H1 (cell line): ENCODE measurements at regions not wholly inside any gene's neighbourhood (a gene's known extent, or its start where the extent isn't known, plus 50 kb on each side); places are given as distances from the start of the nearest gene placed in this dataset.

ENCODE experiments used
- CTCF ChIA-PET: fragments of 300-600 bp; sonication (Branson Sonifier 250); formaldehyde crosslinking; loops from one replicate; lab custom pipeline; 2021; ENCODE audit not compliant: partially characterized antibody; lab: Charles Lee
- POLR2A ChIA-PET: fragments of 300-600 bp; sonication (Branson Sonifier 250); formaldehyde crosslinking; loops from one replicate; lab custom pipeline; 2021; ENCODE audit warnings: inconsistent platforms; ENCODE audit not compliant: partially characterized antibody; lab: Charles Lee
- DNase-seq, 2 experiments: peaks; one replicate each; pipeline versions ENCODE4 v3.0.0 to v3.0.0-alpha.2; 2010 to 2022; ENCODE audit warnings: low spot score in 2 of 2, low read depth in 1 of 2, mixed read lengths in 1 of 2
- FAIRE-seq: peaks from 2 replicates; lab custom pipeline; 2011; peaks lifted over from hg19 to GRCh38; lab: Jason Lieb, UNC
- H2AFZ ChIP-seq: 2 replicates; pipeline ENCODE4 v1.8.1; 2012; ENCODE audit warnings: low read length, inconsistent platforms
- H2AK5ac ChIP-seq: 2 replicates; pipeline ENCODE4 v1.6.1; 2013; ENCODE audit warnings: low read depth, low read length
- H2BK120ac ChIP-seq: replicated peaks from 2 replicates; pipeline ENCODE3; 2013; ENCODE audit warnings: low read depth, low read length, inconsistent platforms
- H2BK12ac ChIP-seq: 2 replicates; pipeline ENCODE4 v1.6.1; 2013; ENCODE audit warnings: low read depth, low read length
- H2BK15ac ChIP-seq: 2 replicates; pipeline ENCODE4 v1.6.1; 2013; ENCODE audit warnings: low read length
- H2BK20ac ChIP-seq: 2 replicates; pipeline ENCODE4 v1.6.1; 2013; ENCODE audit warnings: low read length
- H2BK5ac ChIP-seq: 2 replicates; pipeline ENCODE4 v1.6.1; 2013; ENCODE audit warnings: low read depth, low read length
- H3K14ac ChIP-seq: 2 replicates; pipeline ENCODE4 v1.6.1; 2013; ENCODE audit warnings: inconsistent platforms; ENCODE audit not compliant: insufficient read length
- H3K18ac ChIP-seq: 2 replicates; pipeline ENCODE4 v1.6.1; 2013; ENCODE audit warnings: low read length; ENCODE audit errors: extremely low read depth
- H3K23ac ChIP-seq: 2 replicates; pipeline ENCODE4 v1.6.1; 2013; ENCODE audit warnings: inconsistent platforms; ENCODE audit not compliant: insufficient read length
- H3K23me2 ChIP-seq: 2 replicates; pipeline ENCODE4 v1.6.1; 2013; ENCODE audit warnings: low read depth, low read length
- H3K27ac ChIP-seq: 2 replicates; pipeline ENCODE4 v1.6.1; 2011; ENCODE audit warnings: low read depth, low read length, inconsistent platforms
- H3K27me3 ChIP-seq, 4 experiments: replicated peaks in 1 of 4; 1 replicate in 1 of 4; 2 replicates in 3 of 4; pipeline versions ENCODE4 v1.6.1 to v1.8.1; 2011 to 2013; ENCODE audit warnings: low read length in 3 of 4, mild to moderate bottlenecking in 3 of 4, inconsistent platforms in 2 of 4, mixed read lengths in 2 of 4, moderate library complexity in 1 of 4; ENCODE audit not compliant: control insufficient read depth in 3 of 4, insufficient read depth in 3 of 4; ENCODE audit errors: extremely low read depth in 1 of 4
- H3K36me3 ChIP-seq, 4 experiments: 2 replicates each; pipeline versions ENCODE4 v1.6.1 to v1.8.1; 2011 to 2013; ENCODE audit warnings: mild to moderate bottlenecking in 4 of 4, low read length in 3 of 4, moderate library complexity in 2 of 4, control low read depth in 1 of 4, inconsistent platforms in 1 of 4; ENCODE audit not compliant: insufficient read depth in 4 of 4, control insufficient read depth in 2 of 4
- H3K4ac ChIP-seq: replicated peaks from 2 replicates; pipeline ENCODE3; 2013; ENCODE audit warnings: low read length, low read depth, mixed read lengths, inconsistent platforms; ENCODE audit not compliant: insufficient read length
- H3K4me1 ChIP-seq, 4 experiments: replicated peaks in 1 of 4; 1 replicate in 1 of 4; 2 replicates in 3 of 4; pipeline versions ENCODE4 v1.6.1 to v1.8.1; 2011 to 2013; ENCODE audit warnings: low read length in 3 of 4, inconsistent platforms in 2 of 4, mixed read lengths in 1 of 4; ENCODE audit not compliant: insufficient read depth in 4 of 4, control insufficient read depth in 3 of 4
- H3K4me2 ChIP-seq, 2 experiments: 2 replicates each; pipeline versions ENCODE4 v1.6.1 to v1.8.1; 2011 to 2013; ENCODE audit warnings: low read depth in 2 of 2, low read length in 2 of 2, control low read depth in 1 of 2, inconsistent platforms in 1 of 2, mild to moderate bottlenecking in 1 of 2; ENCODE audit not compliant: insufficient read depth in 1 of 2
- H3K4me3 ChIP-seq, 4 experiments: fragments of 200-600, 300-600 bp in 1 of 4; sonication (generic), shearing (Covaris generic), sonication (Bioruptor Twin) in 1 of 4; 2 replicates each; pipeline versions ENCODE4 v1.5.1 to v1.8.1; 2011 to 2016; ENCODE audit warnings: low read length in 4 of 4, low read depth in 3 of 4, control low read depth in 2 of 4, inconsistent platforms in 2 of 4, mild to moderate bottlenecking in 2 of 4, mixed read lengths in 1 of 4, moderate library complexity in 1 of 4; ENCODE audit not compliant: insufficient read depth in 2 of 4; ENCODE audit errors: extremely low read depth in 1 of 4
- H3K56ac ChIP-seq: replicated peaks from 2 replicates; pipeline ENCODE3; 2013; ENCODE audit warnings: low read depth, mild to moderate bottlenecking, mixed read lengths, low read length, inconsistent platforms; ENCODE audit not compliant: insufficient read length
- H3K79me1 ChIP-seq: 2 replicates; pipeline ENCODE4 v1.6.1; 2013; ENCODE audit warnings: low read depth, low read length, control low read depth
- H3K79me2 ChIP-seq, 2 experiments: 2 replicates each; pipeline versions ENCODE4 v1.6.1 to v1.8.1; 2012 to 2013; ENCODE audit warnings: low read length in 2 of 2, mild to moderate bottlenecking in 2 of 2, inconsistent platforms in 1 of 2; ENCODE audit not compliant: insufficient read depth in 2 of 2, control insufficient read depth in 1 of 2
- H3K9ac ChIP-seq, 4 experiments: replicated peaks in 1 of 4; 1 replicate in 1 of 4; 2 replicates in 3 of 4; pipeline versions ENCODE4 v1.6.1 to v1.8.1; 2011 to 2013; ENCODE audit warnings: low read depth in 3 of 4, low read length in 3 of 4, control low read depth in 2 of 4, mild to moderate bottlenecking in 2 of 4, moderate library complexity in 2 of 4, inconsistent platforms in 1 of 4; ENCODE audit errors: extremely low read depth in 1 of 4
- H3K9me3 ChIP-seq, 2 experiments: 2 replicates each; pipeline versions ENCODE4 v1.6.1 to v1.8.1; 2012 to 2013; ENCODE audit warnings: mild to moderate bottlenecking in 2 of 2, moderate library complexity in 2 of 2, control low read depth in 1 of 2, inconsistent platforms in 1 of 2, low read depth in 1 of 2, low read length in 1 of 2, mixed read lengths in 1 of 2; ENCODE audit not compliant: insufficient read depth in 2 of 2
- H4K20me1 ChIP-seq, 2 experiments: replicated peaks in 1 of 2; 2 replicates each; pipeline versions ENCODE3 to v1.8.1; 2011 to 2013; ENCODE audit warnings: inconsistent platforms in 2 of 2, low read length in 2 of 2, mild to moderate bottlenecking in 1 of 2; ENCODE audit not compliant: insufficient read depth in 2 of 2, control insufficient read depth in 1 of 2
- H4K5ac ChIP-seq: 2 replicates; pipeline ENCODE4 v1.6.1; 2013; ENCODE audit warnings: low read length, low read depth, mixed read lengths, inconsistent platforms; ENCODE audit not compliant: insufficient read length
- H4K8ac ChIP-seq: 2 replicates; pipeline ENCODE4 v1.8.0; 2013; ENCODE audit warnings: mild to moderate bottlenecking, moderate library complexity, low read length, inconsistent platforms; ENCODE audit not compliant: insufficient read depth; ENCODE audit errors: extremely low read depth
- H4K91ac ChIP-seq: replicated peaks from 2 replicates; pipeline ENCODE3; 2013; ENCODE audit warnings: low read length, mixed read lengths, inconsistent platforms; ENCODE audit not compliant: insufficient read length
- ATF2 ChIP-seq: IDR thresholded peaks from 2 replicates; pipeline ENCODE4 v1.6.1; 2012; ENCODE audit warnings: low read length, inconsistent platforms
- CTCF ChIP-seq, 3 experiments: IDR thresholded peaks; 1 replicate in 2 of 3; 2 replicates in 1 of 3; pipeline versions ENCODE4 v1.5.1 to v1.6.1; 2011; ENCODE audit warnings: low read length in 3 of 3, mild to moderate bottlenecking in 3 of 3, inconsistent platforms in 2 of 3, low read depth in 1 of 3, moderate library complexity in 1 of 3; ENCODE audit not compliant: insufficient read depth in 1 of 3; ENCODE audit errors: control extremely low read depth in 1 of 3
- EZH2 ChIP-seq: fragments of 200-600 bp; sonication (generic); IDR thresholded peaks from 2 replicates; pipeline ENCODE4 v1.7.1; 2012; ENCODE audit warnings: low read depth, mild to moderate bottlenecking, moderate library complexity, low read length, inconsistent platforms; ENCODE audit not compliant: severe bottlenecking
- RAD21 ChIP-seq, 2 experiments: IDR thresholded peaks in 1 of 2; conservative IDR thresholded peaks in 1 of 2; 2 replicates each; pipeline ENCODE4 v1.6.1; 2011; ENCODE audit warnings: low read depth in 2 of 2, low read length in 2 of 2, improper control_type of control experiment in 1 of 2, inconsistent platforms in 1 of 2, mild to moderate bottlenecking in 1 of 2, moderate library complexity in 1 of 2
- SP1 ChIP-seq: IDR thresholded peaks from 2 replicates; pipeline ENCODE4 v1.6.1; 2011; ENCODE audit warnings: low read depth, low read length
- WGBS, 2 experiments: shearing (Covaris generic) in 1 of 2; methylation state at CpG; one replicate each; pipeline versions ENCODE4 v1.1.6 to v1.1.7; 2013 to 2015; ENCODE audit warnings: low lambda C conversion rate in 2 of 2, mixed read lengths in 2 of 2, inconsistent platforms in 1 of 2, low coverage in 1 of 2, missing lambda C conversion rate in 1 of 2; ENCODE audit not compliant: insufficient replicate concordance in 2 of 2, insufficient coverage in 1 of 2, insufficient read length in 1 of 2; ENCODE audit errors: extremely low coverage in 1 of 2, missing lambda C conversion rate in 1 of 2; 5-methylcytosine and 5-hydroxymethylcytosine counted together

GRCh38 chr1:98103617-98104285 is 182.9 kb upstream of the DPYD start:
- Histone ChIP-seq H3K27ac (no peak overlapping the region), H2BK20ac (no peak overlapping the region), H3K27me3 (no peaks in the 10 kb centered on the region), H2AFZ (0 out of 2 replicates have a peak overlapping the region, but pooled peaks have one; percentile 26), H2BK120ac (no peak overlapping the region), H3K79me1 (no peaks in the 10 kb centered on the region), H4K20me1 (no peaks in the 10 kb centered on the region), H2AK5ac (no peak overlapping the region), H3K4ac (no peak overlapping the region), H4K91ac (no peak overlapping the region), H3K4me1 (no peaks in the 10 kb centered on the region; a peak in 1 of 7 replicates), H2BK12ac (no peak overlapping the region), H3K9me3 (no peaks in the 10 kb centered on the region; a peak in 1 of 4 replicates), H3K23me2 (no peaks in the 10 kb centered on the region), H2BK15ac (no peak overlapping the region), H3K56ac (no peak overlapping the region), H3K9ac (no peak overlapping the region), H3K18ac (0 out of 2 replicates have a peak overlapping the region, but pooled peaks have one; percentile 36), H3K4me2 (no peak overlapping the region), H2BK5ac (no peak overlapping the region), H4K8ac (no peak overlapping the region), H3K23ac (no peak overlapping the region), H3K14ac (no peak overlapping the region), H3K79me2 (no peaks in the 10 kb centered on the region), H3K36me3 (no peaks in the 10 kb centered on the region), H4K5ac (no peak overlapping the region), H3K4me3 (no peak overlapping the region)
- WGBS, 2 experiments = 69% methylated on average over 5 of the region's 5 CpGs; no CpG with 5 or more reads in 1 of the 2 experiments
- CTCF ChIA-PET = interaction anchor here (0.5 to 1.0 kb wide), 4 partner anchors 117 to 894 kb away, joined by 3 to 4 read pairs (median 4); no protein-coding TSS in a partner anchor
- POLR2A ChIA-PET = no interaction called here
- TF ChIP-seq CTCF (IDR thresholded peaks at IDR 0.05; ENCODE audit: control extremely low read depth in 1 of 3, insufficient read depth in 1 of 3, low read depth in 1 of 3, low read length in 3 of 3) (peak in 2 of 3 experiments; percentile 3 to 16; a peak in 2 of 4 replicates), SP1 (no peak), EZH2 (no peak), RAD21 (IDR thresholded peaks at IDR 0.05 in 1 of 2, conservative IDR thresholded peaks at IDR 0.05 in 1 of 2; ENCODE audit: low read depth in 2 of 2, low read length in 2 of 2) (peak; percentile 40 to 48), ATF2 (no peak)
- FAIRE-seq = no peak
- DNase-seq = no peak
